ENCODE measurements at regions not wholly inside any gene's neighbourhood (a gene's known extent, or its start where the extent isn't known, plus 50 kb on each side); places are given as distances from the start of the nearest gene placed in this dataset.

GRCh38 chrX:131894995-131895394, 128.1 kb upstream of the STK26 start:
- CTCF ChIA-PET: interaction anchor here (0.6 to 1.0 kb wide), 3 partner anchors 12 to 720 kb away, joined by 3 to 4 read pairs (median 3); no protein-coding TSS in a partner anchor
- Histone ChIP-seq H3K27ac (ENCODE audit: extremely low read depth, low read depth, low read length) (no peak overlapping the region), H3K9me3 (ENCODE audit: control insufficient read depth, insufficient read depth, low read depth, low read length) (no peaks in the 10 kb centered on the region; the same call in 1 of the 2 replicates), H3K36me3 (ENCODE audit: control insufficient read depth in 2 of 2, insufficient read depth in 1 of 2, low read length in 2 of 2) (no peaks in the 10 kb centered on the region), H3K4me1 (ENCODE audit: control insufficient read depth, insufficient read depth, low read length) (no peaks in the 10 kb centered on the region), H3K4me3 (ENCODE audit: low read depth, low read length) (no peak overlapping the region)
- TF ChIP-seq, protein P1, sequence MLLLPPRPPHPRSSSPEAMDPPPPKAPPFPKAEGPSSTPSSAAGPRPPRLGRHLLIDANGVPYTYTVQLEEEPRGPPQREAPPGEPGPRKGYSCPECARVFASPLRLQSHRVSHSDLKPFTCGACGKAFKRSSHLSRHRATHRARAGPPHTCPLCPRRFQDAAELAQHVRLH (tag by site-specific recombination; IDR thresholded peaks at IDR 0.05): no peak
- TF ChIP-seq ZEB2 (tag by site-specific recombination; IDR thresholded peaks at IDR 0.05): no peak
- no peak for TF ChIP-seq ZNF518A (tag by site-specific recombination; conservative IDR thresholded peaks at IDR 0.05; ENCODE audit: low read depth)
- TF ChIP-seq PRDM6 (tag by site-specific recombination; IDR thresholded peaks at IDR 0.05): peak; percentile 82
- POLR2A ChIA-PET: no interaction called here

- TF ChIP-seq ZFP69B (tag by site-specific recombination; IDR thresholded peaks at IDR 0.05) (no peak), GLIS1 (tag by site-specific recombination; IDR thresholded peaks at IDR 0.05) (no peak), CTCF (tag by site-specific recombination; IDR thresholded peaks at IDR 0.05) (peak; percentile 35; the same call in 1 of the 2 replicates), ZNF324 (tag by site-specific recombination; IDR thresholded peaks at IDR 0.05) (no peak), ZNF654 (tag by site-specific recombination; IDR thresholded peaks at IDR 0.05; ENCODE audit: low read depth) (peak; percentile 36), ZNF114 (tag by site-specific recombination; IDR thresholded peaks at IDR 0.05) (no peak), ZNF354C (tag by site-specific recombination; IDR thresholded peaks at IDR 0.05; ENCODE audit: borderline replicate concordance, low read depth) (no peak)
- TF ChIP-seq, protein P2, sequence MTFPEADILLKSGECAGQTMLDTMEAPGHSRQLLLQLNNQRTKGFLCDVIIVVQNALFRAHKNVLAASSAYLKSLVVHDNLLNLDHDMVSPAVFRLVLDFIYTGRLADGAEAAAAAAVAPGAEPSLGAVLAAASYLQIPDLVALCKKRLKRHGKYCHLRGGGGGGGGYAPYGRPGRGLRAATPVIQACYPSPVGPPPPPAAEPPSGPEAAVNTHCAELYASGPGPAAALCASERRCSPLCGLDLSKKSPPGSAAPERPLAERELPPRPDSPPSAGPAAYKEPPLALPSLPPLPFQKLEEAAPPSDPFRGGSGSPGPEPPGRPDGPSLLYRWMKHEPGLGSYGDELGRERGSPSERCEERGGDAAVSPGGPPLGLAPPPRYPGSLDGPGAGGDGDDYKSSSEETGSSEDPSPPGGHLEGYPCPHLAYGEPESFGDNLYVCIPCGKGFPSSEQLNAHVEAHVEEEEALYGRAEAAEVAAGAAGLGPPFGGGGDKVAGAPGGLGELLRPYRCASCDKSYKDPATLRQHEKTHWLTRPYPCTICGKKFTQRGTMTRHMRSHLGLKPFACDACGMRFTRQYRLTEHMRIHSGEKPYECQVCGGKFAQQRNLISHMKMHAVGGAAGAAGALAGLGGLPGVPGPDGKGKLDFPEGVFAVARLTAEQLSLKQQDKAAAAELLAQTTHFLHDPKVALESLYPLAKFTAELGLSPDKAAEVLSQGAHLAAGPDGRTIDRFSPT (tag by site-specific recombination; IDR thresholded peaks at IDR 0.05): no peak
- CTCF ChIA-PET: interaction anchor here (0.6 to 1.0 kb wide), 3 partner anchors 51 to 719 kb away, joined by 3 read pairs; no protein-coding TSS in a partner anchor
- Histone ChIP-seq H3K4me1 (ENCODE audit: control insufficient read depth, insufficient read depth, low read length) (no peaks in the 10 kb centered on the region), H3K4me3 (ENCODE audit: low read depth, low read length) (no peak overlapping the region), H3K36me3 (ENCODE audit: control insufficient read depth in 2 of 2, insufficient read depth in 1 of 2, low read length in 2 of 2) (no peaks in the 10 kb centered on the region), H3K9me3 (ENCODE audit: control insufficient read depth, insufficient read depth, low read depth, low read length) (no peaks in the 10 kb centered on the region; the same call in 1 of the 2 replicates), H3K27ac (ENCODE audit: extremely low read depth, low read depth, low read length) (no peak overlapping the region)
- POLR2A ChIA-PET: no interaction called here
These were observed 127.3 kb upstream of the STK26 start for GRCh38 chrX:131895807-131896206.

Measured in HEK293 (cell line).